ENCODE measurements at regions not wholly inside any gene's neighbourhood (a gene's known extent, or its start where the extent isn't known, plus 50 kb on each side); places are given as distances from the start of the nearest gene placed in this dataset.

- no peaks in the 10 kb centered on the region for H3K4me1 Mint-ChIP-seq
- no peaks in the 10 kb centered on the region for H3K27me3 Mint-ChIP-seq (ENCODE audit: low read depth, poor library complexity)
- TF ChIP-seq CTCF (IDR thresholded peaks at IDR 0.05): peak; percentile 45
- H3K4me3 Mint-ChIP-seq: no peak overlapping the region
- peaks cover 22% of the 10 kb centered on the region for H3K9me3 Mint-ChIP-seq
- peaks cover 7% of the 10 kb centered on the region for H3K36me3 Mint-ChIP-seq (ENCODE audit: low read depth)
- H3K27ac Mint-ChIP-seq: no peak overlapping the region
- DNase-seq: peak; percentile 6
Measured at GRCh38 chr5:15995341-15996052, 184.1 kb downstream of the MARCHF11 start.

GRCh38 chr5:15993919-15994318 lies 185.7 kb downstream of the MARCHF11 start:
- DNase-seq: no peak
- TF ChIP-seq CTCF (IDR thresholded peaks at IDR 0.05): no peak
- Mint-ChIP-seq H3K4me3 (no peak overlapping the region), H3K9me3 (peaks cover 25% of the 10 kb centered on the region), H3K27me3 (ENCODE audit: low read depth, poor library complexity) (no peaks in the 10 kb centered on the region), H3K27ac (no peak overlapping the region), H3K36me3 (ENCODE audit: low read depth) (peaks cover 7% of the 10 kb centered on the region), H3K4me1 (no peaks in the 10 kb centered on the region)

GRCh38 chr5:15993334-15993733 lies 186.3 kb downstream of the MARCHF11 start:
- peaks cover 7% of the 10 kb centered on the region for H3K36me3 Mint-ChIP-seq (ENCODE audit: low read depth)
- H3K9me3 Mint-ChIP-seq: peaks cover 25% of the 10 kb centered on the region
- no peak for DNase-seq
- no peaks in the 10 kb centered on the region for H3K27me3 Mint-ChIP-seq (ENCODE audit: low read depth, poor library complexity)
- no peak overlapping the region for H3K4me3 Mint-ChIP-seq
- TF ChIP-seq CTCF (IDR thresholded peaks at IDR 0.05): no peak
- H3K4me1 Mint-ChIP-seq: no peaks in the 10 kb centered on the region
- no peak overlapping the region for H3K27ac Mint-ChIP-seq

- peaks cover 25% of the 10 kb centered on the region for H3K9me3 Mint-ChIP-seq
- no peak overlapping the region for H3K27ac Mint-ChIP-seq
- H3K36me3 Mint-ChIP-seq (ENCODE audit: low read depth): peaks cover 7% of the 10 kb centered on the region
- DNase-seq: no peak
- no peak overlapping the region for H3K4me3 Mint-ChIP-seq
- no peak for TF ChIP-seq CTCF (IDR thresholded peaks at IDR 0.05)
- no peaks in the 10 kb centered on the region for H3K4me1 Mint-ChIP-seq
- H3K27me3 Mint-ChIP-seq (ENCODE audit: low read depth, poor library complexity): no peaks in the 10 kb centered on the region
Measured at GRCh38 chr5:15992918-15993317, 186.7 kb downstream of the MARCHF11 start.

GRCh38 chr5:15991586-15991985 lies 188.0 kb downstream of the MARCHF11 start:
- Mint-ChIP-seq H3K4me1 (no peaks in the 10 kb centered on the region), H3K27ac (no peak overlapping the region), H3K27me3 (ENCODE audit: low read depth, poor library complexity) (no peaks in the 10 kb centered on the region), H3K4me3 (no peak overlapping the region), H3K9me3 (peaks cover 25% of the 10 kb centered on the region), H3K36me3 (ENCODE audit: low read depth) (peaks cover 7% of the 10 kb centered on the region)
- TF ChIP-seq CTCF (IDR thresholded peaks at IDR 0.05): no peak
- DNase-seq: no peak
